ENCODE measurements at regions not wholly inside any gene's neighbourhood (a gene's known extent, or its start where the extent isn't known, plus 50 kb on each side); places are given as distances from the start of the nearest gene placed in this dataset.

GRCh38 chrX:30973784-30974427, 84.9 kb upstream of the TAB3 start:
- TF ChIP-seq, protein P1, sequence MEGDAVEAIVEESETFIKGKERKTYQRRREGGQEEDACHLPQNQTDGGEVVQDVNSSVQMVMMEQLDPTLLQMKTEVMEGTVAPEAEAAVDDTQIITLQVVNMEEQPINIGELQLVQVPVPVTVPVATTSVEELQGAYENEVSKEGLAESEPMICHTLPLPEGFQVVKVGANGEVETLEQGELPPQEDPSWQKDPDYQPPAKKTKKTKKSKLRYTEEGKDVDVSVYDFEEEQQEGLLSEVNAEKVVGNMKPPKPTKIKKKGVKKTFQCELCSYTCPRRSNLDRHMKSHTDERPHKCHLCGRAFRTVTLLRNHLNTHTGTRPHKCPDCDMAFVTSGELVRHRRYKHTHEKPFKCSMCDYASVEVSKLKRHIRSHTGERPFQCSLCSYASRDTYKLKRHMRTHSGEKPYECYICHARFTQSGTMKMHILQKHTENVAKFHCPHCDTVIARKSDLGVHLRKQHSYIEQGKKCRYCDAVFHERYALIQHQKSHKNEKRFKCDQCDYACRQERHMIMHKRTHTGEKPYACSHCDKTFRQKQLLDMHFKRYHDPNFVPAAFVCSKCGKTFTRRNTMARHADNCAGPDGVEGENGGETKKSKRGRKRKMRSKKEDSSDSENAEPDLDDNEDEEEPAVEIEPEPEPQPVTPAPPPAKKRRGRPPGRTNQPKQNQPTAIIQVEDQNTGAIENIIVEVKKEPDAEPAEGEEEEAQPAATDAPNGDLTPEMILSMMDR (IDR thresholded peaks at IDR 0.05; ENCODE audit: low read depth, low read length, missing input control): no peak
- TF ChIP-seq, protein P2, sequence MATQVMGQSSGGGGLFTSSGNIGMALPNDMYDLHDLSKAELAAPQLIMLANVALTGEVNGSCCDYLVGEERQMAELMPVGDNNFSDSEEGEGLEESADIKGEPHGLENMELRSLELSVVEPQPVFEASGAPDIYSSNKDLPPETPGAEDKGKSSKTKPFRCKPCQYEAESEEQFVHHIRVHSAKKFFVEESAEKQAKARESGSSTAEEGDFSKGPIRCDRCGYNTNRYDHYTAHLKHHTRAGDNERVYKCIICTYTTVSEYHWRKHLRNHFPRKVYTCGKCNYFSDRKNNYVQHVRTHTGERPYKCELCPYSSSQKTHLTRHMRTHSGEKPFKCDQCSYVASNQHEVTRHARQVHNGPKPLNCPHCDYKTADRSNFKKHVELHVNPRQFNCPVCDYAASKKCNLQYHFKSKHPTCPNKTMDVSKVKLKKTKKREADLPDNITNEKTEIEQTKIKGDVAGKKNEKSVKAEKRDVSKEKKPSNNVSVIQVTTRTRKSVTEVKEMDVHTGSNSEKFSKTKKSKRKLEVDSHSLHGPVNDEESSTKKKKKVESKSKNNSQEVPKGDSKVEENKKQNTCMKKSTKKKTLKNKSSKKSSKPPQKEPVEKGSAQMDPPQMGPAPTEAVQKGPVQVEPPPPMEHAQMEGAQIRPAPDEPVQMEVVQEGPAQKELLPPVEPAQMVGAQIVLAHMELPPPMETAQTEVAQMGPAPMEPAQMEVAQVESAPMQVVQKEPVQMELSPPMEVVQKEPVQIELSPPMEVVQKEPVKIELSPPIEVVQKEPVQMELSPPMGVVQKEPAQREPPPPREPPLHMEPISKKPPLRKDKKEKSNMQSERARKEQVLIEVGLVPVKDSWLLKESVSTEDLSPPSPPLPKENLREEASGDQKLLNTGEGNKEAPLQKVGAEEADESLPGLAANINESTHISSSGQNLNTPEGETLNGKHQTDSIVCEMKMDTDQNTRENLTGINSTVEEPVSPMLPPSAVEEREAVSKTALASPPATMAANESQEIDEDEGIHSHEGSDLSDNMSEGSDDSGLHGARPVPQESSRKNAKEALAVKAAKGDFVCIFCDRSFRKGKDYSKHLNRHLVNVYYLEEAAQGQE (IDR thresholded peaks at IDR 0.05): no peak
- no peak for TF ChIP-seq GABPA (IDR thresholded peaks at IDR 0.05 in 1 of 2, conservative IDR thresholded peaks at IDR 0.05 in 1 of 2)
- no peak for TF ChIP-seq SP1 (IDR thresholded peaks at IDR 0.05)

Measured in liver (tissue), 3 donors.